GM18868 (cell line): ENCODE measurements at regions not wholly inside any gene's neighbourhood (a gene's known extent, or its start where the extent isn't known, plus 50 kb on each side); places are given as distances from the start of the nearest gene placed in this dataset.
"Not testable (repeated sequence)": the region's sequence is repeated elsewhere in the genome, so short reads cannot be mapped to it uniquely, and the experiment has no call there.

Source experiments
- ATAC-seq: cut with Tn5 transposase; IDR thresholded peaks from one replicate; pipeline ENCODE4 v1.9.1; 2021; ENCODE audit warnings: mild to moderate bottlenecking, moderate library complexity; ENCODE audit not compliant: unreplicated experiment

GRCh38 chr14:25887251-25887878 is 710.5 kb downstream of the NOVA1 start:
- no peak for ATAC-seq

GRCh38 chr14:25884657-25885056 is 713.2 kb downstream of the NOVA1 start:
- no peak for ATAC-seq

GRCh38 chr14:25882899-25883298 is 714.9 kb downstream of the NOVA1 start:
- no peak for ATAC-seq

GRCh38 chr14:25875475-25875874 is 722.4 kb downstream of the NOVA1 start:
- no peak for ATAC-seq

GRCh38 chr14:25869854-25870253 is 728.0 kb downstream of the NOVA1 start:
- ATAC-seq = no peak

GRCh38 chr14:25868521-25869314 is 729.1 kb downstream of the NOVA1 start:
- no peak for ATAC-seq

GRCh38 chr14:25861406-25861805 is 736.4 kb downstream of the NOVA1 start:
- ATAC-seq = no peak

- ATAC-seq = no peak
These were observed 749.2 kb downstream of the NOVA1 start for GRCh38 chr14:25848601-25849000.

GRCh38 chr14:25846246-25846645 is 751.6 kb downstream of the NOVA1 start:
- no peak for ATAC-seq

GRCh38 chr14:25843481-25844470 is 754.1 kb downstream of the NOVA1 start:
- ATAC-seq = peak; percentile 43

GRCh38 chr14:25841226-25841625 is 756.6 kb downstream of the NOVA1 start:
- no peak for ATAC-seq

GRCh38 chr14:25837551-25837965 is 760.3 kb downstream of the NOVA1 start:
- ATAC-seq = no peak

GRCh38 chr14:25836636-25837035 is 761.2 kb downstream of the NOVA1 start:
- ATAC-seq = no peak

GRCh38 chr14:25833341-25834126 is 764.3 kb downstream of the NOVA1 start:
- peak; percentile 70 for ATAC-seq

- ATAC-seq = no peak
These were observed 765.2 kb downstream of the NOVA1 start for GRCh38 chr14:25832585-25832984.

GRCh38 chr14:25828562-25828961 is 769.3 kb downstream of the NOVA1 start:
- ATAC-seq = no peak

- no peak for ATAC-seq
These were observed 771.7 kb downstream of the NOVA1 start for GRCh38 chr14:25826105-25826504.

- ATAC-seq = no peak
These were observed 770.4 kb upstream of the STXBP6 start for GRCh38 chr14:25820368-25820767.

GRCh38 chr14:25814622-25815021 is 764.7 kb upstream of the STXBP6 start:
- not testable (repeated sequence) for ATAC-seq

GRCh38 chr14:25803386-25804018 is 753.6 kb upstream of the STXBP6 start:
- ATAC-seq = no peak
